Uterus (tissue), 3 donors: ENCODE measurements at regions not wholly inside any gene's neighbourhood (a gene's known extent, or its start where the extent isn't known, plus 50 kb on each side); places are given as distances from the start of the nearest gene placed in this dataset.

Experiments used
- DNase-seq, 2 donors: peaks; one replicate each; pipeline ENCODE4 v3.0.0-alpha.2; 2019 to 2020
- H3K27ac ChIP-seq, 2 donors: fragments of 200-600 bp; sonication (generic); 1 replicate in 1 of 2; 2 replicates in 1 of 2; pipeline ENCODE4 v1.5.1; 2016 to 2018
- H3K27me3 ChIP-seq, 2 donors: fragments of 200-600 bp; sonication (generic); one replicate each; pipeline ENCODE4 v1.5.1; 2018 to 2019; ENCODE audit warnings: control low read depth in 1 of 2
- H3K36me3 ChIP-seq, 2 donors: fragments of 200-600 bp; sonication (generic); one replicate each; pipeline ENCODE4 v1.5.1; 2019; ENCODE audit warnings: control low read depth in 1 of 2
- H3K4me1 ChIP-seq, 2 donors: fragments of 200-600 bp; sonication (generic); one replicate each; pipeline ENCODE4 v1.5.1; 2018 to 2019; ENCODE audit warnings: control low read depth in 1 of 2
- H3K4me3 ChIP-seq, 2 donors: fragments of 200-600 bp; sonication (generic); 1 replicate in 1 of 2; 2 replicates in 1 of 2; pipeline ENCODE4 v1.5.1; 2018 to 2019; ENCODE audit warnings: mild to moderate bottlenecking in 1 of 2
- H3K9me3 ChIP-seq, 2 donors: fragments of 200-600 bp; sonication (generic); one replicate each; pipeline ENCODE4 v1.5.1; 2019; ENCODE audit warnings: control low read depth in 1 of 2
- POLR2A ChIP-seq, 2 donors: fragments of 450-650 bp; IDR thresholded peaks; one replicate each; pipeline ENCODE4 v1.6.1; 2016; ENCODE audit warnings: antibody characterized with exemption in 2 of 2, mild to moderate bottlenecking in 1 of 2, moderate library complexity in 1 of 2
- intact Hi-C: fragments of 100-400 bp; cut with DNase I; formaldehyde crosslinking; loops from one replicate; pipeline ENCODE4 v1.15.1; 2023; ENCODE audit warnings: low total_unique reads
- TF ChIP-seq, protein P1 (sequence below), 4 experiments: fragments of 200-600 bp in 2 of 4; fragments of 450-650 bp in 2 of 4; sonication (generic) in 2 of 4; IDR thresholded peaks; one replicate each; pipeline ENCODE4 v1.5.1; 2016 to 2019; ENCODE audit warnings: antibody characterized with exemption in 4 of 4, mild to moderate bottlenecking in 2 of 4, moderate library complexity in 1 of 4
- donor health status: DM: yes; HTN: yes; CAD: no.

DNA sequence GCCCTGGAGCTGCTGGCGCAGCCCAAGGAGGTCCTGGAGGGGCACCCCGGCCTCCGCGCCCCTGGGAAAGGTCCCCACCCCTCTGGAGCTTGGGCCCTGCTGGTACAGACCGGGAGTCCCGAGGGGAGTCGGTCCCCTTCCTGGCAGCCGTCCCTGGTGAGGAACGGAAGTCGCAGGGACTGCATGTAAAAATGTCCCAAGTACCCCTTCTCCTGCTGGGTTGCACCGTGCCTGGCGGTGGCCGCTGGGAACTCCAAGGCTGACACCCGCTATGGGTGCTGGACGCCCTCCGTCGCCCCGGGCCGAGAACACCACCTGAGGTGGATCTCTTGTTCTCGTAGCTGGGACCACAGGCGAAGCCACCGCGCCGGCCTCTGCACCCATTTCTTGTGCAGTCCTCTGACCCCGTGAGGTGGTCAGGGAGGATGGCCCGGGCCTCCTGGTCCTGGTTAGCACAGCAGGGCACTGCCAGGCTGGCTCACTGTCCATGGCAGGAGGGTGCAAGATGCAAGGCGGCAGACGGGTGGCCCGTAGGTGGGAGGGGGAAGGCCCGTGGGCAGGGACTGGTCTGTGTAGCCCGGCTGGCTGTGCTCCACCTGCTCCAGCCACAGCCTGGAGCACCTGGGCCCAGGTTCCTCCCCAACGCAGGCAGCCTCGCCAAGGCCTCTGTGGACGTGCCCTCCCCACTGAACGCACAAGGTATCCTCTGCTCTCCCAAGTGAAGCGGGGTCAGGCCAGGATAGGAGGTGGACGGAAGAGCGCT, 165.2 kb downstream of the IGLL1 start:
- DNase-seq = no peak

DNA sequence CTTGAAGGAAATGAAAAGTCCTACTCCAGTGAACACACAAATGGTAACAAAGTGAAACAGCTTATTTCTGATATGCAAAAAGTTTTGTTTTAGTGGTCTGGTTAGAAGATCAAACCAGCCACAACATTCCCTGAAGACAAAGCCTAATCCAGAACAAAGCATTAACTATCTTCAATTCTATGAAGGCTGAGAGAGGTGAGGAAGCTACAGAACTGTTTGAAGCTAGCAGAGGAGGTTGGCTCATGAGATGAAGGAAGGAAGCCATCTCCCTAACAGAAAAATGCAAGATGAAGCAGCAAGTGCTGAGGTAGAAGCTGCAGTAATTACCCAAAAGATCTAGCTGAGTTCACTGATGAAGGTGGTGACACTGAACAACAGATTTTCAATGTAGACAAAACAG, 168.4 kb downstream of the IGLL1 start:
- no peak overlapping the region for H3K27ac ChIP-seq
- no peaks in the 10 kb centered on the region for H3K27me3 ChIP-seq
- no peaks in the 10 kb centered on the region for H3K36me3 ChIP-seq
- no peaks in the 10 kb centered on the region for H3K4me1 ChIP-seq
- no peak overlapping the region for H3K4me3 ChIP-seq
- no peaks in the 10 kb centered on the region for H3K9me3 ChIP-seq
- no peak for DNase-seq
- no peak for TF ChIP-seq POLR2A (IDR thresholded peaks at IDR 0.05)
- TF ChIP-seq, protein P1, sequence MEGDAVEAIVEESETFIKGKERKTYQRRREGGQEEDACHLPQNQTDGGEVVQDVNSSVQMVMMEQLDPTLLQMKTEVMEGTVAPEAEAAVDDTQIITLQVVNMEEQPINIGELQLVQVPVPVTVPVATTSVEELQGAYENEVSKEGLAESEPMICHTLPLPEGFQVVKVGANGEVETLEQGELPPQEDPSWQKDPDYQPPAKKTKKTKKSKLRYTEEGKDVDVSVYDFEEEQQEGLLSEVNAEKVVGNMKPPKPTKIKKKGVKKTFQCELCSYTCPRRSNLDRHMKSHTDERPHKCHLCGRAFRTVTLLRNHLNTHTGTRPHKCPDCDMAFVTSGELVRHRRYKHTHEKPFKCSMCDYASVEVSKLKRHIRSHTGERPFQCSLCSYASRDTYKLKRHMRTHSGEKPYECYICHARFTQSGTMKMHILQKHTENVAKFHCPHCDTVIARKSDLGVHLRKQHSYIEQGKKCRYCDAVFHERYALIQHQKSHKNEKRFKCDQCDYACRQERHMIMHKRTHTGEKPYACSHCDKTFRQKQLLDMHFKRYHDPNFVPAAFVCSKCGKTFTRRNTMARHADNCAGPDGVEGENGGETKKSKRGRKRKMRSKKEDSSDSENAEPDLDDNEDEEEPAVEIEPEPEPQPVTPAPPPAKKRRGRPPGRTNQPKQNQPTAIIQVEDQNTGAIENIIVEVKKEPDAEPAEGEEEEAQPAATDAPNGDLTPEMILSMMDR (IDR thresholded peaks at IDR 0.05) = no peak
- intact Hi-C loops = no loop called here

More for the DNA sequence above, 165.2 kb downstream of the IGLL1 start:
- Histone ChIP-seq H3K27me3 (no peaks in the 10 kb centered on the region), H3K36me3 (no peaks in the 10 kb centered on the region), H3K9me3 (no peaks in the 10 kb centered on the region), H3K27ac (no peak overlapping the region), H3K4me3 (no peak overlapping the region), H3K4me1 (no peaks in the 10 kb centered on the region)
- intact Hi-C loops = no loop called here
- TF ChIP-seq, protein P1 (IDR thresholded peaks at IDR 0.05) = no peak

GRCh38 chr22:23410411-23410810, 169.7 kb downstream of the IGLL1 start:
- Histone ChIP-seq H3K27me3 (no peaks in the 10 kb centered on the region), H3K27ac (no peak overlapping the region), H3K4me3 (no peak overlapping the region), H3K9me3 (no peaks in the 10 kb centered on the region), H3K36me3 (no peaks in the 10 kb centered on the region), H3K4me1 (no peaks in the 10 kb centered on the region)
- TF ChIP-seq, protein P1 (IDR thresholded peaks at IDR 0.05) = no peak
- TF ChIP-seq POLR2A (IDR thresholded peaks at IDR 0.05) = no peak
- intact Hi-C loops = no loop called here
- no peak for DNase-seq

GRCh38 chr22:23409976-23410375, 170.1 kb downstream of the IGLL1 start:
- TF ChIP-seq POLR2A (IDR thresholded peaks at IDR 0.05) = no peak
- TF ChIP-seq, protein P1 (IDR thresholded peaks at IDR 0.05) = no peak
- no peak overlapping the region for H3K27ac ChIP-seq
- intact Hi-C loops = no loop called here
- no peaks in the 10 kb centered on the region for H3K27me3 ChIP-seq
- no peaks in the 10 kb centered on the region for H3K36me3 ChIP-seq
- no peak overlapping the region for H3K4me3 ChIP-seq
- no peaks in the 10 kb centered on the region for H3K9me3 ChIP-seq
- no peak for DNase-seq
- no peaks in the 10 kb centered on the region for H3K4me1 ChIP-seq

- TF ChIP-seq, protein P1 (IDR thresholded peaks at IDR 0.05) = no peak
- no peak for TF ChIP-seq POLR2A (IDR thresholded peaks at IDR 0.05)
- Histone ChIP-seq H3K36me3 (no peaks in the 10 kb centered on the region), H3K4me3 (no peak overlapping the region), H3K27ac (no peak overlapping the region), H3K4me1 (no peaks in the 10 kb centered on the region), H3K9me3 (no peaks in the 10 kb centered on the region), H3K27me3 (no peaks in the 10 kb centered on the region)
- no peak for DNase-seq
- intact Hi-C loops = no loop called here
Observed at GRCh38 chr22:23408321-23408720, 171.8 kb downstream of the IGLL1 start.
